RPMI7951 (cell line): ENCODE measurements at regions not wholly inside any gene's neighbourhood (a gene's known extent, or its start where the extent isn't known, plus 50 kb on each side); places are given as distances from the start of the nearest gene placed in this dataset.

Experiments
- DNase-seq: peaks from one replicate; pipeline ENCODE4 v3.0.0-alpha.2; 2012; ENCODE audit warnings: low read depth

DNA sequence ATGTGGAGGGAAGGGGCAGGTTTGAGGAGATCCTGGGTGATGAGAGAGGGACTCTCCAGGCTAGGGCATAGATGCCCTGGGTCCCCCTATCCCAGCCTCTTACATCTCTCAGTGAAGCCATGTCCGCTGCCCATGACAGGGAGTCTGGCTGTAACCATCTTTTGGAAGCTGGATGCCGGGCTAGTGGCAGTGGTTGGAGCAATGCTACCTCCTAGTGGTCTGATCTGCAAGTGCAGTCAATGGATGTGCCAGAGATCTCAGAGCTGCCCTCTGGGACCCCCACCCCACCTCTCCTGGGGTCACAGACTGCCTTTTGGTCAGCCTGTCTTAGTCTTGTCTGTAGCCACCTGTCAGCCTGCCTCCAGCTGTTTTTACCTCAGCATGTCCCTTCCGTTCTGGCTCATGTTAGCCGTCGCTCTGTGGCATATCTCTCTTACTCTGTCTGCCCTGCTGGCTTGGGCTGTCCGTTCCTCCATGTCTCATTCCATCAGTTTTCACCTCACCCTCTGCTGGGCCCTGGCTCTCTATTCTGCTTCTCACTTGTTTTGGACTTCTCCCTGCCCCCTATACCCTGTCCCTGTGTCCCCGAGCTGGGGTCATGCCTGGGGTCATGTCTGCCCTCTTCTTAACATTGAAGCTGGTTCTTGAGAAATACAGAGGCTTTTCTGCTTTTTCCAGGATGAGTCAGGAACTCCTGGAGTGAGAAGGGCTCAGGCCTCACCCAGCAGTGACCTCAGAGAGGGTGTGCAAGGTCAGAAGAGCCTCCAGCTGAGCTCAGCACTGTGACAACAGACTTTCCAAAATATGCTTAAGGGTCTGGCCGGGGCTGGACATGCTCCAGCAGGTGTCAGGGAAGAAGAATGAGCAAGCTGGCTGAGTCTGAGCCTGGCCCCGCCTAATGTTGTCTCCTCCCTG, 52.0 kb upstream of the THY1 start:
- peak; percentile 86 for DNase-seq

GRCh38 chr11:119473901-119474681, 51.1 kb upstream of the THY1 start:
- no peak for DNase-seq

DNA sequence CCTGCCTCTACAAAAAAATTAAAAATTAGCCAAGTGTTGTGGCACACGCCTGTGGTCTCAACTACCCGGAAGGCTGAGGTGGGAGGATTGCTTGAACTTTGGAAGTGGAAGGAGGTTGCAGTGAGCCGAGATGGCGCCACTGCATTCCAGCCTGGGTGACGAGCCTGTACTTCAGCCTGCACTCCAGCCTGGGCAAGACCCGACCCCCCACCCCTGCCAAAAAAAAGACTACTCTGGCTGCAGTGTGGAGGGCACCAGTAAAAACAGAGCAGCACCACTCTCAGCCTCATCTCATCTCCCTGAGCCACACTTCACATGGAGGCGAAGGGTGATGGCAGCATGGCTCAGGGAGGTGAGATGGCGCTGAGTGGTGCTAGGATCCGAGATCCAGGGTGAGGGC, 50.3 kb upstream of the THY1 start:
- DNase-seq: no peak

GRCh38 chr11:119472856-119473222, 49.9 kb upstream of the THY1 start:
- DNase-seq: no peak
